Stomach (tissue), 8 donors: ENCODE measurements at regions not wholly inside any gene's neighbourhood (a gene's known extent, or its start where the extent isn't known, plus 50 kb on each side); places are given as distances from the start of the nearest gene placed in this dataset.

Experiments
- DNase-seq, 2 donors: peaks; one replicate each; pipeline versions ENCODE4 v3.0.0 to v3.0.0-alpha.2; 2013 to 2019
- H3K27ac ChIP-seq, 5 donors: fragments of 200-600 bp in 4 of 5; sonication (generic) in 4 of 5; one replicate each; pipeline ENCODE4 v1.5.1; 2013 to 2019; ENCODE audit warnings: mild to moderate bottlenecking in 1 of 5, moderate library complexity in 1 of 5
- H3K27me3 ChIP-seq, 3 donors: fragments of 200-600 bp; sonication (generic); one replicate each; pipeline ENCODE4 v1.5.1; 2017 to 2019; ENCODE audit warnings: mixed run types in 1 of 3
- H3K36me3 ChIP-seq, 4 donors: fragments of 200-600 bp; sonication (generic); 1 replicate in 3 of 4; 2 replicates in 1 of 4; pipeline ENCODE4 v1.5.1; 2016 to 2019
- H3K4me1 ChIP-seq, 4 donors: fragments of 200-600 bp; sonication (generic); one replicate each; pipeline ENCODE4 v1.5.1; 2016 to 2019
- H3K4me3 ChIP-seq, 4 donors: fragments of 200-600 bp; sonication (generic) in 3 of 4; one replicate each; pipeline ENCODE4 v1.5.1; 2016 to 2019; ENCODE audit warnings: mild to moderate bottlenecking in 1 of 4
- H3K9me3 ChIP-seq, 4 donors: fragments of 200-600 bp; sonication (generic); one replicate each; pipeline ENCODE4 v1.5.1; 2016 to 2019
- EP300 ChIP-seq: sonication (generic); formaldehyde crosslinking; IDR thresholded peaks from one replicate; pipeline ENCODE4 v1.6.1; 2017; ENCODE audit warnings: antibody characterized with exemption
- POLR2A ChIP-seq, 4 donors: fragments of 450-650 bp; IDR thresholded peaks; one replicate each; pipeline ENCODE4 v1.6.1; 2016; ENCODE audit warnings: antibody characterized with exemption in 4 of 4, control low read depth in 2 of 4, mild to moderate bottlenecking in 1 of 4, moderate library complexity in 1 of 4
- POLR2AphosphoS5 ChIP-seq, 3 donors: sonication (generic); formaldehyde crosslinking; IDR thresholded peaks; one replicate each; pipeline ENCODE4 v1.6.1; 2016; ENCODE audit warnings: antibody characterized with exemption in 3 of 3
- WGBS, 5 donors: extraction: QIAGEN DNeasy Blood & Tissue Kit in 3 of 5; methylation state at CpG; one replicate each; pipeline versions ENCODE4 v1.1.5 to v1.1.7; 2013 to 2018; 5-methylcytosine and 5-hydroxymethylcytosine counted together
- intact Hi-C: fragments of 100-400 bp; cut with DNase I; formaldehyde crosslinking; loops from one replicate; pipeline ENCODE4 v1.15.1; 2023; ENCODE audit warnings: low total_unique reads
- TF ChIP-seq, protein P1 (sequence below), 7 experiments: fragments of 450-650 bp in 4 of 7; fragments of 200-600 bp in 3 of 7; sonication (generic) in 3 of 7; IDR thresholded peaks; one replicate each; pipeline ENCODE4 v1.5.1; 2016 to 2019; ENCODE audit warnings: antibody characterized with exemption in 7 of 7, control low read depth in 2 of 7, mild to moderate bottlenecking in 1 of 7
- donor health status: healthy with polysubstance abuse.
- donor health status: Bipolar disorder and iron deficiency.
- donor health status: healthy.

DNA sequence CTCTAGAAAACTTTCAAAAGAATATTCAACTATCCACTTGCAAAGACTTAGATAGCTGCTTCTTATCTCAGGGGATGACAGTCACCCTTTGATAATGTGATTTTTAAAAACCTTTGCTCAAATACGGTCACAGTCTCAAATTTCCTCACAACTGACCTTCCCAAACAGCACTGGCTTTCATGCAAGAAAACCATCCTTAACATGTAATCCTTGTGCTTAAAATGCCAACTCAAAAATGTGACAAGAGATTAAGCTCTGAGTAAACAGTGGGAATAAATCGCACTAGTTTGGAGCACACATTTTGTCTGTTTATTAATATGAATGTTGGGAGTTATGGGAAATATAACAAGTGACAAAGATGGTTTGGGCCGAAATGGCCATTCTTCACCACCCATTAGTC is 87.5 kb upstream of the CCBE1 start:
- Histone ChIP-seq H3K4me1 (no peaks in the 10 kb centered on the region), H3K27ac (no peak overlapping the region), H3K36me3 (no peaks in the 10 kb centered on the region), H3K4me3 (no peak overlapping the region), H3K9me3 (no peaks in the 10 kb centered on the region), H3K27me3 (no peaks in the 10 kb centered on the region)
- WGBS, 5 donors, result 57 to 68% (median 60%) methylated on average over 3 of the region's 3 CpGs
- no peak for TF ChIP-seq POLR2A (IDR thresholded peaks at IDR 0.05)
- no peak for TF ChIP-seq POLR2AphosphoS5 (IDR thresholded peaks at IDR 0.05)
- TF ChIP-seq, protein P1, sequence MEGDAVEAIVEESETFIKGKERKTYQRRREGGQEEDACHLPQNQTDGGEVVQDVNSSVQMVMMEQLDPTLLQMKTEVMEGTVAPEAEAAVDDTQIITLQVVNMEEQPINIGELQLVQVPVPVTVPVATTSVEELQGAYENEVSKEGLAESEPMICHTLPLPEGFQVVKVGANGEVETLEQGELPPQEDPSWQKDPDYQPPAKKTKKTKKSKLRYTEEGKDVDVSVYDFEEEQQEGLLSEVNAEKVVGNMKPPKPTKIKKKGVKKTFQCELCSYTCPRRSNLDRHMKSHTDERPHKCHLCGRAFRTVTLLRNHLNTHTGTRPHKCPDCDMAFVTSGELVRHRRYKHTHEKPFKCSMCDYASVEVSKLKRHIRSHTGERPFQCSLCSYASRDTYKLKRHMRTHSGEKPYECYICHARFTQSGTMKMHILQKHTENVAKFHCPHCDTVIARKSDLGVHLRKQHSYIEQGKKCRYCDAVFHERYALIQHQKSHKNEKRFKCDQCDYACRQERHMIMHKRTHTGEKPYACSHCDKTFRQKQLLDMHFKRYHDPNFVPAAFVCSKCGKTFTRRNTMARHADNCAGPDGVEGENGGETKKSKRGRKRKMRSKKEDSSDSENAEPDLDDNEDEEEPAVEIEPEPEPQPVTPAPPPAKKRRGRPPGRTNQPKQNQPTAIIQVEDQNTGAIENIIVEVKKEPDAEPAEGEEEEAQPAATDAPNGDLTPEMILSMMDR (IDR thresholded peaks at IDR 0.05), result no peak
- TF ChIP-seq EP300, result no peak
- no peak for DNase-seq
- intact Hi-C loops, result no loop called here

DNA sequence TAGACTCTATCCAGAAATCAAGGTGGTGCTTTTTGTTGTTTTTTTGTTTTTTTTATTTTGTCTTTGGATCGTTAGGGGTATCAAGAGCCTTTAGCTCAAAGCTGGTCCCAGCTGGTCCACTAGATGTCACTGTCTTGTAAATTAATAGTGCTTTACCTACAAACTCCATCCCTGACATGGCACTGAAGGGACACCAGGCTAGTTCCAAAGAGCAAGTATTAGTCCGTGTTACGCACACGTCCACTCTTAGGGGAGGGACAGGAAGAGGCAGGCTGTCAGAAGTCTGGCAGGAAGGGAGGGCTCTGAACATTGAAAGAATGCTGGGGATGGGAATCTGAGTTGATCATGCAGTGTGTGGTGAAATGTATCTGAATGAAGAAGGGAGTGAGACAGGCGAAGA is 85.9 kb upstream of the CCBE1 start:
- Histone ChIP-seq H3K36me3 (no peaks in the 10 kb centered on the region), H3K27ac (no peak overlapping the region), H3K4me1 (no peaks in the 10 kb centered on the region), H3K4me3 (no peak overlapping the region), H3K9me3 (no peaks in the 10 kb centered on the region), H3K27me3 (no peaks in the 10 kb centered on the region)
- intact Hi-C loops, result no loop called here
- TF ChIP-seq, protein P1 (IDR thresholded peaks at IDR 0.05), result peak in 1 of 7 experiments; percentile 27
- TF ChIP-seq POLR2A (IDR thresholded peaks at IDR 0.05) (no peak), POLR2AphosphoS5 (IDR thresholded peaks at IDR 0.05) (no peak)
- WGBS, 5 donors, result 28 to 33% (median 29%) methylated on average over 5 of the region's 5 CpGs
- DNase-seq, result peak in 1 of 2 donors; percentile 35

DNA sequence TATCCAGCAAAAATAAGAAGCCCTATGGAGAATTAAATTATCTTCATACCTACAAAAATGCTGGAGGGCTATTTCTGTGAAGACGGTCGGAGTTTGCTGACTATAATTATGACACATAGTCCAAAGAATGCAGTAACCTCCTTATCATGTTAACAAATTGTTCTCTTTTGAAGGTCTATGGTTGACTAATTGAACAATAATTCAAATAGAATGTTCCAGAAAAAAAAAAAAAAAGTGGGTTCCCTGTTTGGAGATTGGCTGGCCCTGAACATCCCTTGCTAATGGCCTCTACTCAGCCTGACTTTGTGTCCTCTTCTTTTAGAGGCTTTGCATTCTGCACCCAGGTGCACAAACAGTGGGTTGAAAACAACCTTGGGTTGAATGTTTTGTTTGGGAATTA is 82.8 kb upstream of the CCBE1 start:
- Histone ChIP-seq H3K27me3 (no peaks in the 10 kb centered on the region), H3K4me1 (no peaks in the 10 kb centered on the region), H3K36me3 (no peaks in the 10 kb centered on the region), H3K4me3 (no peak overlapping the region), H3K9me3 (peaks cover 0 to 3% (median 0%) of the 10 kb centered on the region in 4 donors), H3K27ac (no peak overlapping the region)
- TF ChIP-seq, protein P1 (IDR thresholded peaks at IDR 0.05), result no peak
- TF ChIP-seq POLR2A (IDR thresholded peaks at IDR 0.05) (no peak), POLR2AphosphoS5 (IDR thresholded peaks at IDR 0.05) (no peak), EP300 (no peak)
- 62 to 71% (median 65%) methylated on average over 2 of the region's 2 CpGs for WGBS, 5 donors
- DNase-seq, result no peak
- intact Hi-C loops, result no loop called here

DNA sequence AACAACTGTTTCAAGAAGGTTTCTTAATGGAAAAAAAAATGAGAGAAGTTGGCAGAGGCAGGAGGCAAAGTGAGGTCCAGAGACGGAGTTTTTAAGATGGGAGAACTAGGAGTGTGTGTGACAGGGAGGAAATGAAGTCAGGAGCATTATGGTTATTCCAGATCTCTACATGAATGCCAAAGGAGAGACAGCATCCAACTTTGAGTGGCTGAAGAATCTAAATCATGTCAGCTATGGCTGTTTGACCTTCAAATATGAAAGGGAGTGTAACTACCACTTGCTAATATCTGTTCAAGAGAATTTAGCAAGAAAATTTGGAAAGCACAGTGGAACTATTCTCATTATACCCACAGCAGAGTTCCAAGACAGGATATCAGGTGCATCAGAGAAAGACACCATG is 81.2 kb upstream of the CCBE1 start:
- 74 to 100% (median 88%) methylated on average over 1 of the region's 1 CpG for WGBS, 5 donors
- H3K9me3 ChIP-seq, result peaks cover 0 to 3% (median 0%) of the 10 kb centered on the region in 4 donors
- intact Hi-C loops, result no loop called here

More for the DNA sequence above, 81.2 kb upstream of the CCBE1 start:
- no peaks in the 10 kb centered on the region for H3K4me1 ChIP-seq
- DNase-seq, result no peak
- H3K27me3 ChIP-seq, result no peaks in the 10 kb centered on the region
- TF ChIP-seq POLR2AphosphoS5 (IDR thresholded peaks at IDR 0.05) (no peak), POLR2A (IDR thresholded peaks at IDR 0.05) (no peak), EP300 (no peak)
- TF ChIP-seq, protein P1 (IDR thresholded peaks at IDR 0.05), result no peak
- no peak overlapping the region for H3K4me3 ChIP-seq
- no peak overlapping the region for H3K27ac ChIP-seq
- no peaks in the 10 kb centered on the region for H3K36me3 ChIP-seq
